H1 (cell line): ENCODE measurements at regions not wholly inside any gene's neighbourhood (a gene's known extent, or its start where the extent isn't known, plus 50 kb on each side); places are given as distances from the start of the nearest gene placed in this dataset.

Experiments
- CTCF ChIA-PET: fragments of 300-600 bp; sonication (Branson Sonifier 250); formaldehyde crosslinking; loops from one replicate; lab custom pipeline; 2021; ENCODE audit not compliant: partially characterized antibody; lab: Charles Lee
- POLR2A ChIA-PET: fragments of 300-600 bp; sonication (Branson Sonifier 250); formaldehyde crosslinking; loops from one replicate; lab custom pipeline; 2021; ENCODE audit warnings: inconsistent platforms; ENCODE audit not compliant: partially characterized antibody; lab: Charles Lee
- DNase-seq, 2 experiments: peaks; one replicate each; pipeline versions ENCODE4 v3.0.0 to v3.0.0-alpha.2; 2010 to 2022; ENCODE audit warnings: low spot score in 2 of 2, low read depth in 1 of 2, mixed read lengths in 1 of 2
- FAIRE-seq: peaks from 2 replicates; lab custom pipeline; 2011; peaks lifted over from hg19 to GRCh38; lab: Jason Lieb, UNC
- H2AFZ ChIP-seq: 2 replicates; pipeline ENCODE4 v1.8.1; 2012; ENCODE audit warnings: low read length, inconsistent platforms
- H2AK5ac ChIP-seq: 2 replicates; pipeline ENCODE4 v1.6.1; 2013; ENCODE audit warnings: low read depth, low read length
- H2BK120ac ChIP-seq: replicated peaks from 2 replicates; pipeline ENCODE3; 2013; ENCODE audit warnings: low read depth, low read length, inconsistent platforms
- H2BK12ac ChIP-seq: 2 replicates; pipeline ENCODE4 v1.6.1; 2013; ENCODE audit warnings: low read depth, low read length
- H2BK15ac ChIP-seq: 2 replicates; pipeline ENCODE4 v1.6.1; 2013; ENCODE audit warnings: low read length
- H2BK20ac ChIP-seq: 2 replicates; pipeline ENCODE4 v1.6.1; 2013; ENCODE audit warnings: low read length
- H2BK5ac ChIP-seq: 2 replicates; pipeline ENCODE4 v1.6.1; 2013; ENCODE audit warnings: low read depth, low read length
- H3K14ac ChIP-seq: 2 replicates; pipeline ENCODE4 v1.6.1; 2013; ENCODE audit warnings: inconsistent platforms; ENCODE audit not compliant: insufficient read length
- H3K18ac ChIP-seq: 2 replicates; pipeline ENCODE4 v1.6.1; 2013; ENCODE audit warnings: low read length; ENCODE audit errors: extremely low read depth
- H3K23ac ChIP-seq: 2 replicates; pipeline ENCODE4 v1.6.1; 2013; ENCODE audit warnings: inconsistent platforms; ENCODE audit not compliant: insufficient read length
- H3K23me2 ChIP-seq: 2 replicates; pipeline ENCODE4 v1.6.1; 2013; ENCODE audit warnings: low read depth, low read length
- H3K27ac ChIP-seq: 2 replicates; pipeline ENCODE4 v1.6.1; 2011; ENCODE audit warnings: low read depth, low read length, inconsistent platforms
- H3K27me3 ChIP-seq, 4 experiments: replicated peaks in 1 of 4; 1 replicate in 1 of 4; 2 replicates in 3 of 4; pipeline versions ENCODE4 v1.6.1 to v1.8.1; 2011 to 2013; ENCODE audit warnings: low read length in 3 of 4, mild to moderate bottlenecking in 3 of 4, inconsistent platforms in 2 of 4, mixed read lengths in 2 of 4, moderate library complexity in 1 of 4; ENCODE audit not compliant: control insufficient read depth in 3 of 4, insufficient read depth in 3 of 4; ENCODE audit errors: extremely low read depth in 1 of 4
- H3K36me3 ChIP-seq, 4 experiments: 2 replicates each; pipeline versions ENCODE4 v1.6.1 to v1.8.1; 2011 to 2013; ENCODE audit warnings: mild to moderate bottlenecking in 4 of 4, low read length in 3 of 4, moderate library complexity in 2 of 4, control low read depth in 1 of 4, inconsistent platforms in 1 of 4; ENCODE audit not compliant: insufficient read depth in 4 of 4, control insufficient read depth in 2 of 4
- H3K4ac ChIP-seq: replicated peaks from 2 replicates; pipeline ENCODE3; 2013; ENCODE audit warnings: low read length, low read depth, mixed read lengths, inconsistent platforms; ENCODE audit not compliant: insufficient read length
- H3K4me1 ChIP-seq, 4 experiments: replicated peaks in 1 of 4; 1 replicate in 1 of 4; 2 replicates in 3 of 4; pipeline versions ENCODE4 v1.6.1 to v1.8.1; 2011 to 2013; ENCODE audit warnings: low read length in 3 of 4, inconsistent platforms in 2 of 4, mixed read lengths in 1 of 4; ENCODE audit not compliant: insufficient read depth in 4 of 4, control insufficient read depth in 3 of 4
- H3K4me2 ChIP-seq, 2 experiments: 2 replicates each; pipeline versions ENCODE4 v1.6.1 to v1.8.1; 2011 to 2013; ENCODE audit warnings: low read depth in 2 of 2, low read length in 2 of 2, control low read depth in 1 of 2, inconsistent platforms in 1 of 2, mild to moderate bottlenecking in 1 of 2; ENCODE audit not compliant: insufficient read depth in 1 of 2
- H3K4me3 ChIP-seq, 4 experiments: fragments of 200-600, 300-600 bp in 1 of 4; sonication (generic), shearing (Covaris generic), sonication (Bioruptor Twin) in 1 of 4; 2 replicates each; pipeline versions ENCODE4 v1.5.1 to v1.8.1; 2011 to 2016; ENCODE audit warnings: low read length in 4 of 4, low read depth in 3 of 4, control low read depth in 2 of 4, inconsistent platforms in 2 of 4, mild to moderate bottlenecking in 2 of 4, mixed read lengths in 1 of 4, moderate library complexity in 1 of 4; ENCODE audit not compliant: insufficient read depth in 2 of 4; ENCODE audit errors: extremely low read depth in 1 of 4
- H3K56ac ChIP-seq: replicated peaks from 2 replicates; pipeline ENCODE3; 2013; ENCODE audit warnings: low read depth, mild to moderate bottlenecking, mixed read lengths, low read length, inconsistent platforms; ENCODE audit not compliant: insufficient read length
- H3K79me1 ChIP-seq: 2 replicates; pipeline ENCODE4 v1.6.1; 2013; ENCODE audit warnings: low read depth, low read length, control low read depth
- H3K79me2 ChIP-seq, 2 experiments: 2 replicates each; pipeline versions ENCODE4 v1.6.1 to v1.8.1; 2012 to 2013; ENCODE audit warnings: low read length in 2 of 2, mild to moderate bottlenecking in 2 of 2, inconsistent platforms in 1 of 2; ENCODE audit not compliant: insufficient read depth in 2 of 2, control insufficient read depth in 1 of 2
- H3K9ac ChIP-seq, 4 experiments: replicated peaks in 1 of 4; 1 replicate in 1 of 4; 2 replicates in 3 of 4; pipeline versions ENCODE4 v1.6.1 to v1.8.1; 2011 to 2013; ENCODE audit warnings: low read depth in 3 of 4, low read length in 3 of 4, control low read depth in 2 of 4, mild to moderate bottlenecking in 2 of 4, moderate library complexity in 2 of 4, inconsistent platforms in 1 of 4; ENCODE audit errors: extremely low read depth in 1 of 4
- H3K9me3 ChIP-seq, 2 experiments: 2 replicates each; pipeline versions ENCODE4 v1.6.1 to v1.8.1; 2012 to 2013; ENCODE audit warnings: mild to moderate bottlenecking in 2 of 2, moderate library complexity in 2 of 2, control low read depth in 1 of 2, inconsistent platforms in 1 of 2, low read depth in 1 of 2, low read length in 1 of 2, mixed read lengths in 1 of 2; ENCODE audit not compliant: insufficient read depth in 2 of 2
- H4K20me1 ChIP-seq, 2 experiments: replicated peaks in 1 of 2; 2 replicates each; pipeline versions ENCODE3 to v1.8.1; 2011 to 2013; ENCODE audit warnings: inconsistent platforms in 2 of 2, low read length in 2 of 2, mild to moderate bottlenecking in 1 of 2; ENCODE audit not compliant: insufficient read depth in 2 of 2, control insufficient read depth in 1 of 2
- H4K5ac ChIP-seq: 2 replicates; pipeline ENCODE4 v1.6.1; 2013; ENCODE audit warnings: low read length, low read depth, mixed read lengths, inconsistent platforms; ENCODE audit not compliant: insufficient read length
- H4K8ac ChIP-seq: 2 replicates; pipeline ENCODE4 v1.8.0; 2013; ENCODE audit warnings: mild to moderate bottlenecking, moderate library complexity, low read length, inconsistent platforms; ENCODE audit not compliant: insufficient read depth; ENCODE audit errors: extremely low read depth
- H4K91ac ChIP-seq: replicated peaks from 2 replicates; pipeline ENCODE3; 2013; ENCODE audit warnings: low read length, mixed read lengths, inconsistent platforms; ENCODE audit not compliant: insufficient read length
- FOSL1 ChIP-seq: IDR thresholded peaks from 2 replicates; pipeline ENCODE4 v1.6.1; 2011; ENCODE audit warnings: mild to moderate bottlenecking, low read depth, low read length, moderate library complexity; ENCODE audit not compliant: insufficient read depth
- WGBS, 2 experiments: shearing (Covaris generic) in 1 of 2; methylation state at CpG; one replicate each; pipeline versions ENCODE4 v1.1.6 to v1.1.7; 2013 to 2015; ENCODE audit warnings: low lambda C conversion rate in 2 of 2, mixed read lengths in 2 of 2, inconsistent platforms in 1 of 2, low coverage in 1 of 2, missing lambda C conversion rate in 1 of 2; ENCODE audit not compliant: insufficient replicate concordance in 2 of 2, insufficient coverage in 1 of 2, insufficient read length in 1 of 2; ENCODE audit errors: extremely low coverage in 1 of 2, missing lambda C conversion rate in 1 of 2; 5-methylcytosine and 5-hydroxymethylcytosine counted together

DNA sequence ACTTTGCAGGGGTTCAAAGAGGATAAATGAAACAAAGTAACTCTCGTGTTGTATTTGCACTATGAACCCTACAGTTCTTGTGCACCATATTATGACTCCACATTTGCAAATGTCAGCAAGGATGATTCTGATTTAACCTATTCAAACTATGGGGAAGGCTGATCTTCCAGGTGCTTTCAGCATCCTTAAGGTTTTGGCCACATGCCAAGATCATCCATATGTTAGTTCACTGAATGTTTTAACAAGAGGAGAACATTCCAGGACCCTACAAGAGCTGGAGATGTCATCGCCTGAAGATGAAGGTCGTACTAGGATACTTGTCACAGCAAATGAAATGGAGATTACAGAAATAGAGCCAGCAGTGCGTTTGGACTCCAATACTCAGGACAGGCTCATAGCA is 114.2 kb downstream of the DHRS2 start:
- H3K79me2 ChIP-seq, result no peaks in the 10 kb centered on the region
- no peak overlapping the region for H2BK15ac ChIP-seq
- H3K56ac ChIP-seq, result no peak overlapping the region
- H2AK5ac ChIP-seq, result no peak overlapping the region
- no peaks in the 10 kb centered on the region for H3K36me3 ChIP-seq
- CTCF ChIA-PET, result no interaction called here
- H3K9ac ChIP-seq, result no peak overlapping the region
- POLR2A ChIA-PET, result no interaction called here
- H2BK12ac ChIP-seq, result no peak overlapping the region
- 58% methylated on average over 4 of the region's 4 CpGs; no CpG with 5 or more reads in 1 of the 2 experiments for whole genome bisulfite sequencing, 2 experiments
- H3K23ac ChIP-seq, result no peak overlapping the region
- peaks cover 37 to 48% of the 10 kb centered on the region in 2 experiments for H3K9me3 ChIP-seq
- H4K91ac ChIP-seq, result no peak overlapping the region
- no peaks in the 10 kb centered on the region; a peak in 1 of 7 replicates for H3K27me3 ChIP-seq
- no peak overlapping the region for H3K4ac ChIP-seq
- no peak overlapping the region for H2BK120ac ChIP-seq
- H2BK20ac ChIP-seq, result no peak overlapping the region
- H4K20me1 ChIP-seq, result no peaks in the 10 kb centered on the region
- H3K4me1 ChIP-seq, result no peaks in the 10 kb centered on the region
- no peak overlapping the region for H3K4me2 ChIP-seq
- H3K27ac ChIP-seq, result no peak overlapping the region
- no peak overlapping the region for H4K8ac ChIP-seq
- no peaks in the 10 kb centered on the region for H3K23me2 ChIP-seq
- H3K79me1 ChIP-seq, result no peaks in the 10 kb centered on the region
- TF ChIP-seq FOSL1, result no peak
- no peak overlapping the region for H3K18ac ChIP-seq
- no peak overlapping the region for H2AFZ ChIP-seq
- H3K14ac ChIP-seq, result no peak overlapping the region
- no peak overlapping the region for H2BK5ac ChIP-seq
- H4K5ac ChIP-seq, result no peak overlapping the region
- no peak overlapping the region for H3K4me3 ChIP-seq
- DNase-seq (no peak), FAIRE-seq (no peak)
